ENCODE measurements at regions not wholly inside any gene's neighbourhood (a gene's known extent, or its start where the extent isn't known, plus 50 kb on each side); places are given as distances from the start of the nearest gene placed in this dataset.

DNA sequence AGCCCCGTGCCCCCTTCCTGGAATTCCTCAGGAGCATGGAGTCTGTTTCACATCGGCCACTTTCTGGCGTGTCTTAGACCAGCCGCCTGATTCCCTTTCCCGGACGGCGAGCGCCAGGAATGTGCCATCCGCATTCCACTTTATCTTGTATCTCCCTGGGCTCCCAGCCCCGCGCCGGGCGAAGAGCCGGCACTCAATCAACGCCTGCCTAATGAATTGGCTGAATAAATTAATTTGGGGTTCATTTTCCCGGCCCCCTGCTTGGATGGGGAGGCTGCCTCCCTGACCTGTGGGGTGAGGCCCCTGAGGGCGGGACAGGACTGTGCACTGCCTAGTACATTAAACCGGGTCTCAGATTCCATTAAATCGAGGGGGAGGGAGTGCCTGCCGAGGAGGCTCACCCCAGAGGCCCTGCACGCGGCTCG is 282.3 kb upstream of the TNRC6C start:
- Histone ChIP-seq H3K9ac (ENCODE audit: insufficient read depth in 1 of 2, low read depth in 2 of 2, low read length in 2 of 2) (no peak overlapping the region), H3K36me3 (ENCODE audit: control insufficient read depth, insufficient read depth, low read length) (no peaks in the 10 kb centered on the region), H3K4me3 (no peak overlapping the region), H3K79me2 (ENCODE audit: control insufficient read depth, insufficient read depth, low read length) (no peaks in the 10 kb centered on the region), H2AFZ (ENCODE audit: low read depth, low read length) (no peak overlapping the region), H3K9me3 (replicated peaks; ENCODE audit: control insufficient read depth, insufficient read depth, low read depth, low read length) (0 out of 2 replicates have a peak, but pooled peaks cover 2% of the 10 kb centered on the region), H3K27ac (ENCODE audit: extremely low read depth, low read depth, low read length) (no peak overlapping the region), H4K20me1 (replicated peaks; ENCODE audit: control insufficient read depth, insufficient read depth, low read length) (no peaks in the 10 kb centered on the region; the same call in 1 of the 2 replicates), H3K9me1 (ENCODE audit: control insufficient read depth, insufficient read depth, low read length) (no peaks in the 10 kb centered on the region), H3K27me3 (ENCODE audit: control insufficient read depth in 2 of 2, insufficient read depth in 2 of 2, low read length in 2 of 2) (peaks cover 42 to 61% of the 10 kb centered on the region in 2 experiments; a peak in 4 of 5 replicates), H3K4me1 (replicated peaks in 1 of 2; ENCODE audit: control insufficient read depth in 2 of 2, insufficient read depth in 2 of 2, low read length in 2 of 2) (no peaks in the 10 kb centered on the region), H3K4me2 (ENCODE audit: insufficient read depth, low read length) (no peak overlapping the region)
- FAIRE-seq (no peak), DNase-seq (ENCODE audit: extremely low read depth in 1 of 4, low spot score in 3 of 4) (no peak), ATAC-seq (no peak)
- in situ Hi-C loops (cut with MboI) (no loop called here), intact Hi-C loops (cut with micrococcal nuclease) (no loop called here)
- ChIA-PET CTCF (ENCODE audit: low intra/inter-chr PET ratio) (no interaction called here), POLR2A (no interaction called here)
- no TSS peak for BruUV-seq (replicated peaks)
- 2% methylated on average over 20 of the region's 23 CpGs for WGBS (ENCODE audit: insufficient coverage, low coverage, missing lambda C conversion rate)
- TF ChIP-seq ZNF133 (CRISPR knock-in tag; IDR thresholded peaks at IDR 0.05), result no peak

DNA sequence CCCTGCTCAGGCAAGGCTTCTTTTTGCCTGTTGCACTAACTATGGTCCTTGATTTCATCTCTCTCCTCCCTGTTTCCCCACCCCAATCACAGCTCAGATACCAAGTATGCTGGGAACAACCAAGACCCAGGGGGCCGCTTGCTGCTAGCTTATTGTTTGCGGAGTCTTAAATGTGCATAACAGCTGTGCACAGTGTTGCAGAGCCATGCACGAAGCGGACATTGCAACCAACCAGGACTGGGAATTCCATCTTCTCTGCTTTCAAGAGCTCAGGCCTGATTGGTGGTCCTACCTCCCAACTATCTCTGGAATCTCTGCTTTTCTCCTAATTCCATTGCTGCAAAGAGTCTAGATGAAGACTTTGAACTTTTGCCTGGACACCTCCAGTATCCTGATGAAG is 281.3 kb upstream of the TNRC6C start:
- no peaks in the 10 kb centered on the region; the same call in 1 of the 2 replicates for H4K20me1 ChIP-seq (replicated peaks; ENCODE audit: control insufficient read depth, insufficient read depth, low read length)
- H3K9ac ChIP-seq (ENCODE audit: insufficient read depth in 1 of 2, low read depth in 2 of 2, low read length in 2 of 2), result no peak overlapping the region
- no peaks in the 10 kb centered on the region for H3K36me3 ChIP-seq (ENCODE audit: control insufficient read depth, insufficient read depth, low read length)
- no peak for ATAC-seq
- no TSS peak for BruUV-seq (replicated peaks)
- H3K27me3 ChIP-seq (ENCODE audit: control insufficient read depth in 2 of 2, insufficient read depth in 2 of 2, low read length in 2 of 2), result peaks cover 42 to 68% of the 10 kb centered on the region in 2 experiments; a peak in 4 of 5 replicates
- no peaks in the 10 kb centered on the region for H3K9me1 ChIP-seq (ENCODE audit: control insufficient read depth, insufficient read depth, low read length)
- intact Hi-C loops (cut with micrococcal nuclease) (no loop called here), in situ Hi-C loops (cut with MboI) (no loop called here)
- no peak for DNase-seq (ENCODE audit: extremely low read depth in 1 of 4, low spot score in 3 of 4)
- H3K9me3 ChIP-seq (replicated peaks; ENCODE audit: control insufficient read depth, insufficient read depth, low read depth, low read length), result 0 out of 2 replicates have a peak, but pooled peaks cover 2% of the 10 kb centered on the region
- H2AFZ ChIP-seq (ENCODE audit: low read depth, low read length), result no peak overlapping the region
- WGBS (ENCODE audit: insufficient coverage, low coverage, missing lambda C conversion rate), result 8% methylated on average over 4 of the region's 4 CpGs
- no peak overlapping the region for H3K4me3 ChIP-seq
- H3K4me1 ChIP-seq (replicated peaks in 1 of 2; ENCODE audit: control insufficient read depth in 2 of 2, insufficient read depth in 2 of 2, low read length in 2 of 2), result no peaks in the 10 kb centered on the region
- POLR2A ChIA-PET, result no interaction called here
- H3K27ac ChIP-seq (ENCODE audit: extremely low read depth, low read depth, low read length), result no peak overlapping the region; the same call in 2 of the 3 replicates
- CTCF ChIA-PET (ENCODE audit: low intra/inter-chr PET ratio), result no interaction called here
- FAIRE-seq, result no peak
- H3K4me2 ChIP-seq (ENCODE audit: insufficient read depth, low read length), result no peak overlapping the region
- no peaks in the 10 kb centered on the region for H3K79me2 ChIP-seq (ENCODE audit: control insufficient read depth, insufficient read depth, low read length)
- TF ChIP-seq ZNF766 (CRISPR knock-in tag; conservative IDR thresholded peaks at IDR 0.05) (no peak), ETV5 (CRISPR knock-in tag; IDR thresholded peaks at IDR 0.05; ENCODE audit: low read depth) (no peak), RUNX1 (IDR thresholded peaks at IDR 0.05; ENCODE audit: low read depth) (no peak)
- TF ChIP-seq, protein P1, sequence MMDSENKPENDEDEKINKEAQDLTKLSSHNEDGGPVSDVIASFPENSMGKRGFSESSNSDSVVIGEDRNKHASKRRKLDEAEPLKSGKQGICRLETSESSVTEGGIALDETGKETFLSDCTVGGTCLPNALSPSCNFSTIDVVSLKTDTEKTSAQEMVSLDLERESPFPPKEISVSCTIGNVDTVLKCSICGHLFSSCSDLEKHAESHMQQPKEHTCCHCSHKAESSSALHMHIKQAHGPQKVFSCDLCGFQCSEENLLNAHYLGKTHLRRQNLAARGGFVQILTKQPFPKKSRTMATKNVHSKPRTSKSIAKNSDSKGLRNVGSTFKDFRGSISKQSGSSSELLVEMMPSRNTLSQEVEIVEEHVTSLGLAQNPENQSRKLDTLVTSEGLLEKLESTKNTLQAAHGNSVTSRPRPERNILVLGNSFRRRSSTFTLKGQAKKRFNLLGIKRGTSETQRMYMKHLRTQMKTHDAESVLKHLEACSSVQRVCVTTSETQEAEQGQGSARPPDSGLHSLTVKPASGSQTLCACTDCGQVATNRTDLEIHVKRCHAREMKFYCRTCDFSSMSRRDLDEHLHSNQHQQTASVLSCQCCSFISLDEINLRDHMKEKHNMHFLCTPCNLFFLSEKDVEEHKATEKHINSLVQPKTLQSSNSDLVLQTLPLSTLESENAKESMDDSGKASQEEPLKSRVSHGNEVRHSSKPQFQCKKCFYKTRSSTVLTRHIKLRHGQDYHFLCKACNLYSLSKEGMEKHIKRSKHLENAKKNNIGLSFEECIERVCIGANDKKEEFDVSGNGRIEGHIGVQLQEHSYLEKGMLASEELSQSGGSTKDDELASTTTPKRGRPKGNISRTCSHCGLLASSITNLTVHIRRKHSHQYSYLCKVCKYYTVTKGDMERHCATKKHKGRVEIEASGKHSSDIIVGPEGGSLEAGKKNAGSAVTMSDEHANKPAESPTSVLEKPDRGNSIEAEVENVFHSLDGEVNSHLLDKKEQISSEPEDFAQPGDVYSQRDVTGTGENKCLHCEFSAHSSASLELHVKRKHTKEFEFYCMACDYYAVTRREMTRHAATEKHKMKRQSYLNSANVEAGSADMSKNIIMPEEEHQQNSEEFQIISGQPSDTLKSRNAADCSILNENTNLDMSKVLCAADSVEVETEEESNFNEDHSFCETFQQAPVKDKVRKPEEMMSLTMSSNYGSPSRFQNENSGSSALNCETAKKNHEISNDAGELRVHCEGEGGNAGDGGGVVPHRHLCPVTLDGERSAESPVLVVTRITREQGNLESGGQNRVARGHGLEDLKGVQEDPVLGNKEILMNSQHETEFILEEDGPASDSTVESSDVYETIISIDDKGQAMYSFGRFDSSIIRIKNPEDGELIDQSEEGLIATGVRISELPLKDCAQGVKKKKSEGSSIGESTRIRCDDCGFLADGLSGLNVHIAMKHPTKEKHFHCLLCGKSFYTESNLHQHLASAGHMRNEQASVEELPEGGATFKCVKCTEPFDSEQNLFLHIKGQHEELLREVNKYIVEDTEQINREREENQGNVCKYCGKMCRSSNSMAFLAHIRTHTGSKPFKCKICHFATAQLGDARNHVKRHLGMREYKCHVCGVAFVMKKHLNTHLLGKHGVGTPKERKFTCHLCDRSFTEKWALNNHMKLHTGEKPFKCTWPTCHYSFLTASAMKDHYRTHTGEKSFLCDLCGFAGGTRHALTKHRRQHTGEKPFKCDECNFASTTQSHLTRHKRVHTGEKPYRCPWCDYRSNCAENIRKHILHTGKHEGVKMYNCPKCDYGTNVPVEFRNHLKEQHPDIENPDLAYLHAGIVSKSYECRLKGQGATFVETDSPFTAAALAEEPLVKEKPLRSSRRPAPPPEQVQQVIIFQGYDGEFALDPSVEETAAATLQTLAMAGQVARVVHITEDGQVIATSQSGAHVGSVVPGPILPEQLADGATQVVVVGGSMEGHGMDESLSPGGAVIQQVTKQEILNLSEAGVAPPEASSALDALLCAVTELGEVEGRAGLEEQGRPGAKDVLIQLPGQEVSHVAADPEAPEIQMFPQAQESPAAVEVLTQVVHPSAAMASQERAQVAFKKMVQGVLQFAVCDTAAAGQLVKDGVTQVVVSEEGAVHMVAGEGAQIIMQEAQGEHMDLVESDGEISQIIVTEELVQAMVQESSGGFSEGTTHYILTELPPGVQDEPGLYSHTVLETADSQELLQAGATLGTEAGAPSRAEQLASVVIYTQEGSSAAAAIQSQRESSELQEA (IDR thresholded peaks at IDR 0.05; ENCODE audit: low read depth), result no peak
- TF ChIP-seq, protein P2, sequence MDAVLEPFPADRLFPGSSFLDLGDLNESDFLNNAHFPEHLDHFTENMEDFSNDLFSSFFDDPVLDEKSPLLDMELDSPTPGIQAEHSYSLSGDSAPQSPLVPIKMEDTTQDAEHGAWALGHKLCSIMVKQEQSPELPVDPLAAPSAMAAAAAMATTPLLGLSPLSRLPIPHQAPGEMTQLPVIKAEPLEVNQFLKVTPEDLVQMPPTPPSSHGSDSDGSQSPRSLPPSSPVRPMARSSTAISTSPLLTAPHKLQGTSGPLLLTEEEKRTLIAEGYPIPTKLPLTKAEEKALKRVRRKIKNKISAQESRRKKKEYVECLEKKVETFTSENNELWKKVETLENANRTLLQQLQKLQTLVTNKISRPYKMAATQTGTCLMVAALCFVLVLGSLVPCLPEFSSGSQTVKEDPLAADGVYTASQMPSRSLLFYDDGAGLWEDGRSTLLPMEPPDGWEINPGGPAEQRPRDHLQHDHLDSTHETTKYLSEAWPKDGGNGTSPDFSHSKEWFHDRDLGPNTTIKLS (IDR thresholded peaks at IDR 0.05; ENCODE audit: borderline replicate concordance, low read depth), result no peak
